GM21381 (cell line): ENCODE measurements at regions not wholly inside any gene's neighbourhood (a gene's known extent, or its start where the extent isn't known, plus 50 kb on each side); places are given as distances from the start of the nearest gene placed in this dataset.

Experiments used
- ATAC-seq: cut with Tn5 transposase; IDR thresholded peaks from one replicate; pipeline ENCODE4 v1.9.1; 2021; ENCODE audit warnings: mild to moderate bottlenecking, moderate library complexity; ENCODE audit not compliant: unreplicated experiment

DNA sequence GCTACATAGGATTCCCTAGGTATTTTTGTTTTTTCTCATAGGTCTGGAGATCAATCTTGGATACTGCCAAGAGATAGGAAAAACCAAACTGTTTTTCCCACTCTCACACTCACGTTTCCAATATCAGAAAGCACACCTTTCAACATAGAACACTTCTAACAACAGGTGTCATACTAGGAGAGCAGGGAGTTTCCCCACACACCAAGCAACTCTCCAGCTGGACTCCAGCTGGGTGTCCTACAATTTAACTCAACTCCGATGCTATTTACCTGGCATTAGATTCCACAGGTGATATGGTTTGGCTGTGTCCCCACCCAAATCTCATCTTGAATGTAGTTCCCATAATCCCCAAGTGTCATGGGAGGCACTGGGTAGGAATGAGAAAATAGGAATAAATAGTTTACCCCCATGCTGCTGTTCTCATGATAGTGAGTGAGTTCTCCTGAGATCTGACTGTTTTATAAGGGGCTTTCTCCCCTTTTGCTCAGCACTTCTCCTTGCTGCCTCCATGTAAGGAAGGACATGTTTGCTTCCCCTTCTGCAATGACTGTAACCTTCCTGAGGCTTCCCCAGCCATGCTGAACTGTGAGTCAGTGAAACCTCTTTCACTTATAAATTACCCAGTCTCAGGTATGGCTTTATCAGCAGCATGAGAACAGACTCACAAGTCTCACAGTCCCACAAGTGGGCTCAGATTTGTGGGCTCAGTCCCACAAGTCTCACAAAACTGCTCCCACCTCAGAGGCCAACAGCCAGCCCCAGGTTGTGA is 354.5 kb upstream of the THBS1 start:
- no peak for ATAC-seq

DNA sequence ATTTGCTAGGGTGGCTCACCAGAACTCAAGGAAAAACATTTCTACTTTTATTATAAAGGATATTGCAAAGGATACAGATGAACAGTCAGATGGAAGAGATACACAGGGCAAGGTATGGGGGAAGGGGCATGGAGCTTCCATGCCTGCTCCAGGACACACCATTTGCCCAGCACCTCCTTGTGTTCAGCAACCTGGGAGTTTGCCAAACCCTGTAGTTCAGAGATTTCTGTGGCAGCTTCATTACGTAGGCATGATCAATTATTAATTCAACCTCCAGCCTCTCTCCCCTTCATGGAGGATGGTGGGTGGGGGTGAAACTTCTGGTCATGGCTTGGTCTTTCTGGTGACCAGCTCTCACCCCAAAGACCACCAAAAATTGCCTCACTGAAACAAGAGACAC is 353.9 kb upstream of the THBS1 start:
- no peak for ATAC-seq

DNA sequence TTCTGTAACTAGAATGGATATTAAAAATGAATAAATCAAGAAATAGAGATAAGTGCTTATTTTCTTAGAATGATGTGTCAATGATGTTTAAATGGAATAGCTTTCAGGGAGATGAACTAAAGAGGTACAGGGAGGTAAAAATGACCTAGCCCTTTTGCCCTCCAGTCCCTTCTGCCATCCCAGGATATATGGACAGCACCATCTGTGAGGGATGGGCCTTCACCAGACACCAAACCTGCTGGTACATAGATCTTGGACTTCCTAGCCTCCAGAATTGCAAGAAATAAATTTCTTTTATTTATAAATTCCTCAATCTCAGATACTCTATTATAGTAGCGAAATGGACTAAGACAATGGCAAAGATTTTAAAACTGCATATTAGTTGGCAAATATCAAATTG is 352.0 kb upstream of the THBS1 start:
- ATAC-seq = no peak

DNA sequence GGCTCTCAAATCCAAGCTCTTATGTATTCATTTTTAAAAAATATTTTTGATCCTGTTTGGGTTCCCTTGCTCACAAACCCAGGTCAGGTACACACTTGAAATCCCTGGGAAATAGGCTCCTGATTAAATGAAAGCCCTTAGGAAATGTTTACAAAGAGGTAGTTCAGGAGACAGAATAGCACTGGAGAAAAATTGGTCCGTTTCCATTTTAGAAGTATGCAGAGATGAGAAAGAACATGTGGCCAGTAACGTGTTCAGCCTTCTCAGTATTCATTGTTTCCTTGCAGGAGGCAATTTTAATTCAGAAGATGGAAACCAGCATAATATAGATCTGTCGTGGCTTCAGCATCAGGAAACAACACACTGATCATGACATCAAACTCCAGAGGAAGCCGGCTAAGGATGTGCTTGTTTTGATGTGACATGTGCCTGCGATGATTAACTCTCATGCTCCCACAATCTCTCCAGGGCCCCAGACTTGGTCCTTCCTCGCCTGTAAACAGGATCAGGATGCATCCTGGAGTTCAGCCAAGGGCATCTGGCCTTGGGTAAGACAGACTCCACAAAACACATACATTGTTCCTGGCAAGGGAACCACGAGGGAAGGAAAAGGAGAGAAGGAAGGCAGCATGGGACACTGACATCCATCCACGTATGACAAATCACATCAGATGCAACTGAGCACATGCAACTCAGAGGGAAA is 350.5 kb upstream of the THBS1 start:
- ATAC-seq = no peak

DNA sequence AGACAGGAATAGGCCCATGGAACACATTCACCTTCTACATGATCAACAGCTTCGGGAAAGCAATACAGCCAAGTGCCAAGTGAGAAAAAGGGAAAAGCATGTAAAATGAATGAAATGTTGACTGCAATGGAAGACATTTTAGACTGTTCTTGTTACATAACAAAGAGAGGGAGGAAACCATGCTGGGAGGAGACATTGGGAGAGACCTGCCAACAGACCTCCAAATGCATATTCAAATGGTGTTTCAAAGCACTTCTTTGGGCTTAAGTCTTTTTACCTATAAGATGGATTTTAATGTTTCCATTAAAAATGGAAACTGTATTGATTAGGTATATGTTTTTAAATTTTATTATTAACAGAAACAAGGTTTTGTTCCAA is 350.0 kb upstream of the THBS1 start:
- ATAC-seq = no peak

DNA sequence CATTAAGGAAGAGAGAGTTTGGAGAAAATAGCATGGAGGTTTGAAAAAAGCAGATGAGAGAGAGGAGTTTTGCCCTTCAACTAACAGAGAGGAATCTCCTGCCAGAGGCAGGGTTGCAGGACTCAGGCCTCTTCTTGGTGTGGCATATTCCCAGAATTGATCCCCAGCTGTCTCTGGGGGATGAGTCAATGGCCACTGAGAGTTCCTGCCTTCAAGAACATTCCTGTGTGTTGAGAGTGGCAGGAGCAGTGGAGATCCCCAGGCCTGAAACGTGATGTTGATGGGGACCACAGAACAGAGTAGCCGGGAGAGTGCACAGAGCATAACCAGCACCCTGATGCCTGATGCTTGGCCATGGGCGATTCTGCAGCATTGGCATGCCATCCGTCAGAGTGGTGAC is 348.4 kb upstream of the THBS1 start:
- ATAC-seq = no peak

DNA sequence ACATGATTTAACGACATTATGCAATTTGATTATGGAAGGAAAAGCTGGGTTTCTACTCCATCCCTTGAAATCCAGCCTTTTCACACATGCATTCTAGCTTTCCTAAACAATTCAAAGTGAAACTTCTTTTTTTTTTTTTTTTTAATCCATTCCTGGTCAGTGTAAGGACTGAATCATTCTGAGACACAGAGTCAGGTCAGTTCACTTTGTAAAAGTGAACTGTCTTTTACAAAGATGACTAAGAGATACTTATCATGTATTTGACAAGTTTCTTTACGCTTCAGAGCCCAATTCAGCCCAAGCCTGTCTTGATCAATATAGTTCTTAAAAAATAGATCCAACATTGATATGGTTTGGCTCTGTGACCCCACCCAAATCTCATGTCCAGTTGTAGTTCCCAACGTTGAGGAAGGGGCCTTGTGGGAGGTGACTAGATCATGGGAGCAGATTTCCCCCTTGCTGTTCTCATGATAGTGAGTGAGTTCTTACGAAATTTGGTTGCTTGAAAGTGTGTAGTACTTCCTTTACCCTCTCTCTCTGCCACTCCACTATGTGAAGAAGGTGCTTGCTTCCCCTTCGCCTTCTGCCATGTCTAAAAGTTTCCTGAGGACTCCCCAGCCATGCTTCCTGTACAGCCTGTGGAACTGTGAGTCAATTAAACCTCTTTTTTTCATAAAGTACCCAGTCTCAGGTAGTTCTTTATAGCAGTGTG is 345.6 kb upstream of the THBS1 start:
- no peak for ATAC-seq

DNA sequence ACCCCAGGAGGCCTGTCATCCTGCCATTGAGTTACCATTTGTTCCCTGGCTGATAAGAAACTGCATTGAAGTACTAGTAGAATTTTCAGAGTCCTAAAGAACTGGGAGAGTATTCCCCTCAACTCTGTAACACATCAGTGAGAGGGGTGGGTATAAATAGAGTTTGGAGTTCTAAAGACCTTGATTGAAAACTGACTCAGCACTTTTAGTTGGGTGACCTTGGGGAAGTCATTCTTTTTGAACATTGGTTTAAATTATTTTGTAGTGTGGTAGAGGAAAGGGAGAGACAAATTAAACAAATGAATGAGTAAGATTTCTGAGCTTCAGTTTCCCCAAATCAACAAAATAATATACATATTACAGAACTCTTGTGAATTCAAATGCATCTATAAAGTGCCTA is 344.5 kb upstream of the THBS1 start:
- ATAC-seq = no peak

DNA sequence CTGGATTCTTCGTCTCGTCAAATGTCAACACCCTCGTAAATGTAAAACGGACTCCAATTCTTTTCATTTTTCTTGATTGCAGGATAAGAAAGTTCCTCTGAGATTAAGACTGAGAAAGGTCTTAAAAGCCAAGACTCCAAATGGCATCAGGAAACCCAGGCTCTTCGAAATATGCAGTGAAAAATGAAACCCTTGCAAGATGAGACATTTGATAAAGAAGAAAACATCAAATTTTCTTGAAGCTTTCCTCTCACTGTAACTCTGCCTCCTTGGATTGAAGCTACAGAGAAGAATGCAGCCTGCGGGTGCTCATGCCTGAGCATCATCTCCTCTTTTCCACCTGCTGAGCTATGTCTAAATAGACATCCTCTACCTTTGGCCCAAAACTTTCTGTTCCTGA is 342.4 kb upstream of the THBS1 start:
- ATAC-seq = no peak

DNA sequence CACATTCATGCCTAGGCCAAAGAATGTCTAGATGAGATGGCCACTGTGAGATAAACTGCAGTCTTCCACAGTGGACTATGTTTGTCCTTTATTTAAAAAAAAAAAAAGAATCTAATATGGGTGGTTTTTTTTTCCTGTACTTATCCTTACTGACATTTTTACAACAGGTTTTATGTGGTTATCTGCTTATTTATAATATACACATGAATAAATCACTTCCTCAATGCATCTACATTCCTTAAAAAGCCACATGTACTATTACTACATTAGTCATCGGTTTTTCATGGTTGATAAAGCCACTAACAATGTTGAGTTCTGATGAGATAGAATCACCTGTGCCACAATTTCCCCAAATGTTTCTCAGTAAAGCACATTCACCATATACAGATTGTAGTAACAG is 341.3 kb upstream of the THBS1 start:
- no peak for ATAC-seq

DNA sequence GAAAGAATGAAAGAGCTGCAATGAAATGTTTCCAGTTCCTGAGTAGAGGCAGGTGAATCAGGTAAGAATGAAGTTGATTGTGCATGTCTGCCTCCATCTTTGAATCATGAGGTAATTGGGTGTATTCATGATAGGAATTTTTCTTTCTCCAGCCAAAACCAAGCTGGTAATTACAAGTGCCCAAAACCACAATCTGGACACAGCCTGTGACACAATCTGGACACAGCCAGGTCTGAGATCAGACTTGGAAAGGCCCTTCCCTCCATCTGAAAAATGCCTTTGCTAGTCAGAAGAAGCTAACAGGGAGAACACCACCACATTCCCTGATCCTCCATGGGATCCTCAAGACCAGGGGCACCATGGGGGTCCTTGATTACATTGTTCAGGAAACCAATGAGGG is 338.5 kb upstream of the THBS1 start:
- ATAC-seq = no peak

DNA sequence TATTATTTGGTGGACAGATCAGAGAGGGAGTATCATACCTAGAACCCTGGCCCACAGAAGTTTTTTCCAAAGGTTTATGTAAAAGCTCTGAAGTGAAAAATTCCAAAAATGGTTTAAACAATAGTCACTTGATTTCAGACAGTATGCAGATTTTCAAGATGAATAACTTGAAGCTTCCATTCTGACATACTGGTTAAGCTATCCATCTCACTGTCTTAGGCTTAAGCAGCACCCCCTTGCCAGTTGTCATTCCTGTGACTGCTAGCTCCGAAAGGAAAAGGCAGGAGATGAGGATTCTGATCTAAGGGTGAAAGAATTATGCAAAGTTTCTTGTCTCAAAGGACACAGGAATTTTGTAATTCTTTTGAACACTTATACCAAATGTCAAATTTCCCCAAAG is 337.5 kb upstream of the THBS1 start:
- no peak for ATAC-seq

DNA sequence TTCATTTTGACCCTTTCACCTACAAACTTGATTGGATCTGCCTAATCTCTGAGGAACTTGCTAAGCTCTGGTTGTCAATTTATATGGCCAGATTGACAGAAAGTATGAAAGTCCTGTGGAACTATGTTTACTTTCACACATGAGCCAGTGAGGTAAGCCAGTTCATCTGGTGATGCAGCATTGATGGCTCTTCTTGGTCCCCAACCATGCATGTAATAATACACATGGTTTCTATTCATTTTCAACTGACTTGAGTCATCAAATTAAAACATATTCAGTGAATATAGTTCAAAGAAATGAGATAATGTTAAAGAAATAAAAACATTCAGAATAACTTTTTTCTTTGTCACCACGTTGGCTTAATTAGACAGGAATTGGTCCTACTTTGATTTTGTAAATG is 336.1 kb upstream of the THBS1 start:
- no peak for ATAC-seq

DNA sequence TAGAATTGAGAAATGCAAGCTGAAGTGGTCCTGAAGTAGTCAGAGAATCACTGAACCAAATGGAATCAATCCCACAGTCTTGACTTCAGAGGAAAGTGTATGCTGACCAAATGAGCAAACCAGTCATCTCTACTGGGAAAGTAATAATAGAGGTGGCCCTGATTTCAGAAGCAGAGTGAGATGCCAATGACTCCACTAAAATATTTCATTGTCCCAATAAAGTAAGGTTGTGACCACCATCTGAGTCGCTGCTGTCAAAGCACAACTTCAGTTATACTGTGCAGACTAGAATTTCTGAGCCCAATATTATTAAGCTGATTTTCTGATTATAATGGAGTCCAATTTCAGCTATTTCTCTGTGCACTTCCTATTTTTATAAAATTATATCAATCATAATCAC is 334.4 kb upstream of the THBS1 start:
- ATAC-seq = no peak

DNA sequence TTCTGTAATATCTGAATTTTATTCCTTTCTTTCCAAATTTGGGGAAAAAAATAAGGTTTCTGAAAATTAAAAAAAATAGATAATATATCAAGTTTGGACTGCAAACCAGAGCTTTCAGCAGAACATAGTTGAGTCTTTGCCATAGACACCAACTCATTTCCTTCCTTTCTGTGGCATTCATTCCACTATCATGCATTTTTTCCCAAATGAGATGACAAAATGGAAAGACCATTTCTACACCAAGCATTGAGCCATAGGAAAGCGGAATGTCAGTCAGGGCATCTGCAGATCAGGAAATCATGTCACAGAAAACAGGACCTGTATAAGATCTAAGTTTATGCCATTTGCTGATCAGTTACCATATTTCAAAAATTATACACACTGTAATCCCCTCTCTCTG is 333.3 kb upstream of the THBS1 start:
- no peak for ATAC-seq

DNA sequence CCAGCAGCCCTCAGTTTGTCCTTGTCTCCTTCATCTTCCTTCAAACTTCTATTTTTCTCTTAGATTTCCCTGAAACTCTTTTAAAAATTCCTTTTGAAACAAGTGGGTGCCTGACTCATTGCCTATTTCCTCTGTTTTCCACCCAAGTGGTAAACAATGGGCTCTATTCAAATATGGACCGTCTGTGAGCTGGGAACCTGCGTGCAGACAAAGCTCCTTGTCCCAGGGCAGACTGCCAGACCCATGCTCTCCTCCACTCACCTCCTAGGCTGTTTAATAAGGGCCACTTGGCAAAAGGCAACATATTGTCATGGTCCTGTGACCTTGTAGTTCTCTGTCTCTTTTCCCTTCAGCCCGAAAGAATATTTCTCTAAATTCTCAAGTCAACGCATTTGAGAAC is 332.7 kb upstream of the THBS1 start:
- no peak for ATAC-seq

DNA sequence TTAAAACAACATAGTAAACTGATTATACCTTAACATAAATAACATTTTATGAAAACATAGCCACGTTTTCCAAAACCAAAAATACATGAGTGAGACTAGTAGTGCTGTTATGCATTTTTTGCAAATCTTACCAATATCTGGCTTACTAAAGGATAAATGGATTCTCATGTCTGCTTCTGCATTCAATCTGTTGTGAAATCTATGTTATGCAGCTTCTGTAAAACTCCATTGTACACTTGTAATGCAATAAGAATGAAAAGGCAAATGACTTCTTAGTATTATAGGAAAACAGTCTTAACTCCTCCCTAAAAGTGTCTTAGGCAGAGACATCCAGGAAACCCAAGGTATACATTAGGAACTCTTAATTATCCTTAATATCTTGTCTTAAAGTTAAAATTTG is 330.9 kb upstream of the THBS1 start:
- no peak for ATAC-seq

DNA sequence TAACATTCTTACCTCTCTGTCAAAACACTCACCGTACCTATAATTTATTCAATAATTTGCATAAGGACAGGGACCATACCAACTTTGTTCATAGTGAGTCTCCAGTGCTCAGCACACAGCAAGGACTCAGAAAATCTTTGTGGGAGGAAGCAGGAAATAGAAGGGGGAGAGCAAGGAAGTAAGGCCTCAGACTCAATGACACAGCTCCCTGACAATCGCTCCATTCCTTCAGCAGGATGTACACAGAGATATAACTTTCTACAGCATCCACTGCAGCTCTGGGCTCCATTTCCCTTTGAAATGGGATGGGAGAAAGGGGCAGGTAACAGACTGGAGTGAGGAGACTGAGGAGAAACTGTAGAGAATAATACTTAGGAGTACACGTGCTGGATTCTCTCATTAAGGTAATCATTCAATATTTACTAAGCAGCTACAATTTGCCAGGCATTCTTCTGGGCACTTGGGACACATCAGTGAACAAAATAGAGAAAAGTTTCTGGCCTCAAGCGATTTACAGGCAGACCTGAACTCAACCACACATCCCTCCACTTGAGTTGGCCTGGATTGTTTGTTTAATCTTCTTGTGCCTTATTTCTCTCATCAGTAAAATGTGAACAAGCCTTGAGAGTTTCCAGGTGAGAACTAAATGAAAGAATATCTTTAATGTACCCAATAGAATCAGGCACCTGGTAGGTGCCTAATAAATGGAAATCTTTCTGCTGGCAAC is 330.3 kb upstream of the THBS1 start:
- ATAC-seq = no peak

DNA sequence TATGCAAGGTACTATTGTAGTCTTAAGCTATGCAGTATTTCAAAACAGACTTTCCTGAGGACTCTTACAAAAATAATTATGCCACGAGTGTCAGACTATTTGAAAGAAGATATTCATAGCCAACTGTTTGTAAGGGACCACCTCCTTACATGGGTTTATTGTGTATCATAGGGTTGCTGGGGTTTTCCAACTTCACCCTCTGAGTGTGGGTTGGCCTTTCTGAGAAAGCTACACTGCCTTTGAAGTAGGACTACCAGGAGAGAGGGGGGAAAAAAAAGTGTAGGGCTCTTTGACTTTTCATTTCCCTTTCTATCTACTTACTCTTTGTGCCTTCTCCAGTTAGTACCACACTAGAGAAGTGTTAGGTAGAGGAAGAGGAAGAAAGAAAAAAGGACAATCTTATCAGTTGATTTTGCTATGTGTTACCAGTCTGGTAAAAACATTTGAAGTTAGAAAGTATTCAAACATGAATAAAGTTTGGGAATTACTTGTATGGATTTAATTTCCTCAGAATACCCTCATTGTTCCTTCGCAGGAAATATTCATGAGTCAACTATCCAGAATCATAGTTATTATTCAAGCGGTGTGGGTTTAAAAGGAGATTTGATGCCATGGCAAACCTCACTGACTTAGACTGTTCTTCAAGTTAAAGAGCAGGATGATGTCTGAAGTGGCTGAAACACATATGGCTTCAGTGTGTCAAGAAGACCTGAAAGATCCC is 329.3 kb upstream of the THBS1 start:
- no peak for ATAC-seq

DNA sequence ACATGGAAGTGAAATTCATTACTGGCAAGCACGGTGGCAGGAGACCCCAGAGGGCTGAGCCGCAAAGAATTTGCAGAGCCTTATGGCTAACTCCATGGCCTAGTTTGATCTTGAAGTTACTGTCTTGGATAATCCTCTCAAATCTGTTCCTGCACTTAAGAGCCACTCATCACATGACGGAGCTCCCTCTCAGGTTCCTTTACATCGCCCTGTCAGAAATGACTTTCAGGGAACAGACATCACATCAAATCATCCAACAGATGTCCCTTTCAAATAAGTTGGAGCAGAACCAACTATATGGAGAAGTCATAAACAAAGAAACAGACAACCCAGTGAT is 328.8 kb upstream of the THBS1 start:
- ATAC-seq = no peak

DNA sequence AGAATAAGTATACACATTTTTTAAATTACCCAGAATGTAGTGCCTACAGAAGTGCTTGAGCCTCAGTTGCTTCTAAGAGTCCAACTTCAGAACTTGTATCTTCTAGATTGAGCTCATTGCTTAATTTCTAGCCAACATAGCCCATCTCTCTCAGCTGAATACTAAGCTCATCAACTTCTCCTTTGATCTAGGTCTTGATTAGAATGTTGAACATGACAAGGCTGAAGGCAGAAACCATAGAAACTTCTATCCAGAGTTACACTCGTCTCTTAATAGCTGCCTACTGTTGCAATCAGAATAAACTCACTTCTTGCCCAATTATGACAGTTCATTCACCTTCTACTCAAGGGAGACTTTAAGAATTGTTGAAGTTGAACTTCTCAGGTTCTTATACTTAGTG is 327.3 kb upstream of the THBS1 start:
- ATAC-seq = no peak
